ENCODE measurements at regions not wholly inside any gene's neighbourhood (a gene's known extent, or its start where the extent isn't known, plus 50 kb on each side); places are given as distances from the start of the nearest gene placed in this dataset.

- TF ChIP-seq ZBTB21 (CRISPR knock-in tag; IDR thresholded peaks at IDR 0.05) (no peak), ZNF619 (CRISPR knock-in tag; IDR thresholded peaks at IDR 0.05) (no peak), ATF4 (CRISPR knock-in tag; IDR thresholded peaks at IDR 0.05) (no peak)
Observed at GRCh38 chr2:176732780-176733179, 463.5 kb downstream of the MTX2 start (continued).

- CTCF ChIA-PET (ENCODE audit: low intra/inter-chr PET ratio, low total read pairs): no interaction called here
- H3K27ac ChIP-seq (ENCODE audit: extremely low read length, insufficient read depth, low read length): no peak overlapping the region
- no peaks in the 10 kb centered on the region for H3K36me3 ChIP-seq (replicated peaks in 1 of 2; ENCODE audit: control insufficient read depth in 1 of 2, insufficient read depth in 2 of 2, low read length in 2 of 2)
- DNase-seq (ENCODE audit: low spot score) (no peak), FAIRE-seq (no peak), ATAC-seq (no peak)
- H3K9me3 ChIP-seq (ENCODE audit: low read length): no peaks in the 10 kb centered on the region
- H3K27me3 ChIP-seq (ENCODE audit: control insufficient read depth in 1 of 2, insufficient read depth in 2 of 2, low read length in 2 of 2): peaks cover 0 to 9% of the 10 kb centered on the region in 2 experiments; a peak in 1 of 5 replicates
- H3K4me2 ChIP-seq (ENCODE audit: low read depth, low read length): no peak overlapping the region
- no peak overlapping the region for H3K9ac ChIP-seq (ENCODE audit: insufficient read depth, low read depth, low read length)
- no peaks in the 10 kb centered on the region for H3K4me1 ChIP-seq (ENCODE audit: insufficient read depth, low read length)
- intact Hi-C loops (cut with micrococcal nuclease; ENCODE audit: unreplicated experiment): no loop called here
- TF ChIP-seq HOXA9 (CRISPR knock-in tag; IDR thresholded peaks at IDR 0.05; ENCODE audit: borderline replicate concordance): no peak
- no peak for TF ChIP-seq TEF (CRISPR knock-in tag; IDR thresholded peaks at IDR 0.05)
- no peak for TF ChIP-seq ZSCAN22 (CRISPR knock-in tag; IDR thresholded peaks at IDR 0.05)
- no peak for TF ChIP-seq ZNF672 (CRISPR knock-in tag; IDR thresholded peaks at IDR 0.05)
- no peak for TF ChIP-seq XBP1 (CRISPR knock-in tag; IDR thresholded peaks at IDR 0.05)
- no peak for TF ChIP-seq TP53 (CRISPR knock-in tag; conservative IDR thresholded peaks at IDR 0.05)
- TF ChIP-seq ZNF138 (CRISPR knock-in tag; IDR thresholded peaks at IDR 0.05; ENCODE audit: low read depth): no peak
- no peak for TF ChIP-seq RNF2 (conservative IDR thresholded peaks at IDR 0.05; ENCODE audit: low read depth)
- TF ChIP-seq CHD4 (IDR thresholded peaks at IDR 0.05; ENCODE audit: borderline replicate concordance, low read length): no peak
- TF ChIP-seq ZNF460 (CRISPR knock-in tag; IDR thresholded peaks at IDR 0.05; ENCODE audit: borderline replicate concordance): no peak
- TF ChIP-seq SIX1 (CRISPR knock-in tag; IDR thresholded peaks at IDR 0.05; ENCODE audit: borderline replicate concordance): no peak
- no peak for TF ChIP-seq ZSCAN20 (CRISPR knock-in tag; IDR thresholded peaks at IDR 0.05; ENCODE audit: borderline replicate concordance)
- TF ChIP-seq SP140L (CRISPR knock-in tag; IDR thresholded peaks at IDR 0.05; ENCODE audit: borderline replicate concordance): no peak
- TF ChIP-seq GATA4 (IDR thresholded peaks at IDR 0.05; ENCODE audit: borderline replicate concordance, low read depth): no peak
- H4K20me1 ChIP-seq (ENCODE audit: insufficient read depth, low read length): no peaks in the 10 kb centered on the region
- WGBS (ENCODE audit: low lambda C conversion rate): 0% methylated on average over 3 of the region's 3 CpGs
- in situ Hi-C loops (cut with HindIII; ENCODE audit: extremely low pct_ligation_motif_present, low pct_unique_long_range_greater_than_20kb): no loop called here
- no peak overlapping the region for H2AFZ ChIP-seq (ENCODE audit: low read length)
- H3K4me3 ChIP-seq (replicated peaks in 1 of 3; ENCODE audit: insufficient read depth in 1 of 3, low read depth in 2 of 3, low read length in 3 of 3): no peak overlapping the region
- BruUV-seq (replicated peaks): no TSS peak
- POLR2A ChIA-PET: no interaction called here
- no peaks in the 10 kb centered on the region for H3K79me2 ChIP-seq (ENCODE audit: insufficient read depth, low read length)
Observed at GRCh38 chr2:176733698-176734430, 464.6 kb downstream of the MTX2 start.

Data from HepG2 (cell line).